MCF 10A (cell line): ENCODE measurements at regions not wholly inside any gene's neighbourhood (a gene's known extent, or its start where the extent isn't known, plus 50 kb on each side); places are given as distances from the start of the nearest gene placed in this dataset.

ENCODE experiments used
- BruUV-seq: library from RNA; stranded (reverse); fragments of 400-500 nt; replicated peaks from 2 replicates; lab custom pipeline; 2021; lab: Mats Ljungman, UMichigan
- CTCF ChIA-PET: fragments of 300-600 bp; sonication (Branson Sonifier 250); formaldehyde crosslinking; extraction: SDS; loops from one replicate; lab custom pipeline; 2021; ENCODE audit warnings: antibody characterized with exemption, inconsistent platforms; lab: Yijun Ruan, JAX
- POLR2A ChIA-PET: fragments of 300-600, 350-650 bp; sonication (Branson Sonifier 250); formaldehyde crosslinking; extraction: SDS; loops from one replicate; lab custom pipeline; 2020; ENCODE audit warnings: antibody characterized with exemption, inconsistent platforms; lab: Yijun Ruan, JAX
- DNase-seq: peaks from one replicate; pipeline ENCODE4 v3.0.0-alpha.2; 2018; ENCODE audit not compliant: unreplicated experiment
- H3K27ac Mint-ChIP-seq: one replicate; pipeline ENCODE4 v1.8.0; 2022; ENCODE audit warnings: mild to moderate bottlenecking, low read depth, mixed read lengths; ENCODE audit not compliant: unreplicated experiment
- H3K27me3 Mint-ChIP-seq: one replicate; pipeline ENCODE4 v1.8.0; 2022; ENCODE audit warnings: mixed read lengths; ENCODE audit not compliant: insufficient read depth, unreplicated experiment
- H3K36me3 Mint-ChIP-seq: one replicate; pipeline ENCODE4 v1.8.0; 2022; ENCODE audit warnings: mild to moderate bottlenecking, moderate library complexity, mixed read lengths; ENCODE audit not compliant: insufficient read depth, unreplicated experiment
- H3K4me1 Mint-ChIP-seq: one replicate; pipeline ENCODE4 v1.8.0; 2022; ENCODE audit warnings: mixed read lengths; ENCODE audit not compliant: insufficient read depth, unreplicated experiment
- H3K4me3 Mint-ChIP-seq: one replicate; pipeline ENCODE4 v1.8.0; 2022; ENCODE audit warnings: mild to moderate bottlenecking, moderate library complexity, mixed read lengths; ENCODE audit not compliant: unreplicated experiment
- H3K9me3 Mint-ChIP-seq: one replicate; pipeline ENCODE4 v1.8.0; 2022; ENCODE audit warnings: mixed read lengths; ENCODE audit not compliant: unreplicated experiment
- intact Hi-C: fragments of 100-400 bp; cut with micrococcal nuclease; formaldehyde crosslinking; loops from 2 replicates; pipeline ENCODE4 v1.14.1; 2022
- TF ChIP-seq, protein P1 (sequence below): fragments of 200-600 bp; IDR thresholded peaks from one replicate; pipeline ENCODE4 v1.8.0; 2022; ENCODE audit warnings: antibody characterized with exemption, mild to moderate bottlenecking; ENCODE audit not compliant: unreplicated experiment

DNA sequence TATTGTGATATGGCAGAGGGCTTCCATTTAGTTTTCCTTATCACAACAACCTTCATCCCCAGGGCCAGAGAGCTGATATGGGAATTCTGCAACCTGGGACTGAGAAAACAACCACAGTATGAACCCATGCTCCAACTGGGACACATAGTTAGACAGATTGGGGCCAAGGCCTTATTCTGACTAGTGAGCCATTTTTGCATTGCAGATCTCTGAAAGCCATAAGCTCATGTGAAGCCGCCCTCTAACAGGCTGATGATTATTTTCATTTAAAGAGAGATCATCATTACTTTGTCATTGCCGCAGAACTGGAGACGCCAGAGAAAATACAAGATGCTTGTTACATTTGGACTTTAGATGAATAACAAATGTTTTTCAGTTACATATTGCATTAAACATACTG is 791.7 kb upstream of the POM121L12 start:
- Mint-ChIP-seq H3K27ac (no peak overlapping the region), H3K27me3 (no peaks in the 10 kb centered on the region), H3K4me1 (no peaks in the 10 kb centered on the region), H3K9me3 (no peaks in the 10 kb centered on the region), H3K4me3 (no peak overlapping the region), H3K36me3 (no peaks in the 10 kb centered on the region)
- ChIA-PET CTCF (interaction anchor here (0.6 kb wide), 1 partner anchor 571 kb away, joined by 4 read pairs; no protein-coding TSS in a partner anchor), POLR2A (no interaction called here)
- no peak for DNase-seq
- intact Hi-C loops = no loop called here
- TF ChIP-seq, protein P1, sequence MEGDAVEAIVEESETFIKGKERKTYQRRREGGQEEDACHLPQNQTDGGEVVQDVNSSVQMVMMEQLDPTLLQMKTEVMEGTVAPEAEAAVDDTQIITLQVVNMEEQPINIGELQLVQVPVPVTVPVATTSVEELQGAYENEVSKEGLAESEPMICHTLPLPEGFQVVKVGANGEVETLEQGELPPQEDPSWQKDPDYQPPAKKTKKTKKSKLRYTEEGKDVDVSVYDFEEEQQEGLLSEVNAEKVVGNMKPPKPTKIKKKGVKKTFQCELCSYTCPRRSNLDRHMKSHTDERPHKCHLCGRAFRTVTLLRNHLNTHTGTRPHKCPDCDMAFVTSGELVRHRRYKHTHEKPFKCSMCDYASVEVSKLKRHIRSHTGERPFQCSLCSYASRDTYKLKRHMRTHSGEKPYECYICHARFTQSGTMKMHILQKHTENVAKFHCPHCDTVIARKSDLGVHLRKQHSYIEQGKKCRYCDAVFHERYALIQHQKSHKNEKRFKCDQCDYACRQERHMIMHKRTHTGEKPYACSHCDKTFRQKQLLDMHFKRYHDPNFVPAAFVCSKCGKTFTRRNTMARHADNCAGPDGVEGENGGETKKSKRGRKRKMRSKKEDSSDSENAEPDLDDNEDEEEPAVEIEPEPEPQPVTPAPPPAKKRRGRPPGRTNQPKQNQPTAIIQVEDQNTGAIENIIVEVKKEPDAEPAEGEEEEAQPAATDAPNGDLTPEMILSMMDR = no peak
- no TSS peak for BruUV-seq

DNA sequence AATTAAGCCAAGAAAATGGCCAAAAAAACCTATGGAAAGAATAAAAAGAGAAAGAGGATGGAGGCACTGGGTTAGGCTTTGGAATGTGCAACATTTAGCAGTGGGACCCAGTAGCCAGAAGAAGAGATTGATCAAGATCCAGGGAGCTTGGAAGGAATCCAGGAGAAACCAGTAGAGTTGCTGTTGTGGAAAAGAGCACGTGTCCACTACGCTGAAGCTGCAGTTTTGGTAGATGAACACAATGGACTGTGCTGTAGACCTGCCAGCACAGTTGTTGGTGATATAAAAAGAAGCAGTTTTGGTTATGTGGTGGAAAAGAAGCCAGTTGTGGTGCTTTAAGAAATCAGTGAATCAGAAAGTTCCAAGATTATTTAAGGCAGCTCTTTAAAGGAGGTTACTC is 802.2 kb upstream of the POM121L12 start:
- intact Hi-C loops = no loop called here
- TF ChIP-seq, protein P1 = no peak
- H3K4me3 Mint-ChIP-seq = no peak overlapping the region
- ChIA-PET CTCF (no interaction called here), POLR2A (interaction anchor here (0.8 kb wide), 1 partner anchor 222 kb away, joined by 4 read pairs; no protein-coding TSS in a partner anchor)
- peaks cover 6% of the 10 kb centered on the region for H3K36me3 Mint-ChIP-seq
- DNase-seq = no peak
- BruUV-seq = no TSS peak
- H3K4me1 Mint-ChIP-seq = no peaks in the 10 kb centered on the region
- peaks cover 8% of the 10 kb centered on the region for H3K9me3 Mint-ChIP-seq
- no peaks in the 10 kb centered on the region for H3K27me3 Mint-ChIP-seq
- H3K27ac Mint-ChIP-seq = no peak overlapping the region

DNA sequence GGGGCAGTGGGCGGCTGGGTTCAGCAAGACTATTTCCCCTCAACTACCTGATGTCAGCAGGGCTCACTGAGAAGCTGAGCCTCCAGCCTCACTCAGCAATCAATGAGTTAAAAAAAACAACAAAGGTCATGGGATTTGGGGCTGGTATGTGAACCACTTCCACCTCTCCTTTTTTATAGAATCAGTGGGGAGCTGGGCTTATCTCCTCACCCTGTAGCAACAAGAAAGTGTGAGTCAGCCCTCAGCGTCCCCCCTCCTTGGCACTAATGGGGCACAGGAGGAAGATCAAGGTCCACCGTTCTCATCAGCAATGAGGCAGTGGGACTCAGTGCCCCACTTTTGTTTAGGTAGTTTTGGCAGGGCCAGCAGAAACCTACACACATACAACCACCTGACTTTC is 823.5 kb upstream of the POM121L12 start:
- Mint-ChIP-seq H3K27ac (no peak overlapping the region), H3K27me3 (no peaks in the 10 kb centered on the region), H3K4me3 (no peak overlapping the region), H3K36me3 (no peaks in the 10 kb centered on the region), H3K4me1 (no peaks in the 10 kb centered on the region), H3K9me3 (no peaks in the 10 kb centered on the region)
- ChIA-PET POLR2A (no interaction called here), CTCF (no interaction called here)
- no TSS peak for BruUV-seq
- TF ChIP-seq, protein P1 = no peak
- intact Hi-C loops = no loop called here
- no peak for DNase-seq

DNA sequence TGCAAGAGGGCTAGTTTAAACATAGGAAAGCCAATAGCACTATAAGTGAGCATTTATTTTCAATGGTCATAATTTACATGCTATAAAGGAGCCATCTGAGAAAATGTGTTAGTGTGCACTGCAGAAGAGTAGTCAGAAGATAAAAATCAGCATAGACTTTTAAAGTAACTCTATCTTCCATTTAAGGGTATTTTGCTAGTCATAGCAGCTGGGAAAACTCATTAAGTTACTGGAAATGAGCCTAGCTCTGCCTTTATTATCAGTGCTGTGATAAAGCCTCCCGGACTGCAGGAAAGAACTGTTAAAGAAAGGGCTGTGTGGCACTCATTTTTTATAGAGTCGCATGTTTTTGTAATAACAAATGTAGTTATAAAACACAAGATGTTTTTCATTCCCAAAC is 825.8 kb upstream of the POM121L12 start:
- intact Hi-C loops = no loop called here
- BruUV-seq = no TSS peak
- Mint-ChIP-seq H3K27ac (no peak overlapping the region), H3K9me3 (no peaks in the 10 kb centered on the region), H3K27me3 (no peaks in the 10 kb centered on the region), H3K4me1 (no peaks in the 10 kb centered on the region), H3K4me3 (no peak overlapping the region), H3K36me3 (no peaks in the 10 kb centered on the region)
- ChIA-PET POLR2A (no interaction called here), CTCF (no interaction called here)
- TF ChIP-seq, protein P1 = no peak
- no peak for DNase-seq
